ENCODE measurements at regions not wholly inside any gene's neighbourhood (a gene's known extent, or its start where the extent isn't known, plus 50 kb on each side); places are given as distances from the start of the nearest gene placed in this dataset.
"Not testable (repeated sequence)": the region's sequence is repeated elsewhere in the genome, so short reads cannot be mapped to it uniquely, and the experiment has no call there.

DNA sequence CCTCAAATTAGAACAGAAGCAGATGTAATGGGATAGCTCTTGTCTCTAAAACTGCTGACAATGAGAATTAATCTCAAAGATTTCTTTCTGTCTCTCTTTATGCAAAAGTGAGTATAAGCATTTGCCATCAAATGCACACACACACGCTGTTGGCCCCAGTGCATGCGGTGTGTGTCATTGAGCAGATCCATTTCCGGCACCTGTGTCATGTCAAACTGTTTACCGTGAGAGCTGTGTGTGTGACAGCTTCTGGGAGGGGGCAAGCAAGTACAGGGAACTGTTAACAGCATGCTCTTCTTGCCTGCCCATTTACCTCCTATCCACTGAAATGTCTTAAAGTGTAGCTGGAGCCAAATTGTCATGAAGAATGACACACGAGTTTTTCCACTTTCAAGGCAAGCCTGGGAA lies 297.9 kb upstream of the FAT4 start:
- in situ Hi-C loops (cut with HindIII; ENCODE audit: low pct_unique_long_range_greater_than_20kb, low sequenced_read_pairs): no loop called here
- no peak for DNase-seq (ENCODE audit: low read depth)

DNA sequence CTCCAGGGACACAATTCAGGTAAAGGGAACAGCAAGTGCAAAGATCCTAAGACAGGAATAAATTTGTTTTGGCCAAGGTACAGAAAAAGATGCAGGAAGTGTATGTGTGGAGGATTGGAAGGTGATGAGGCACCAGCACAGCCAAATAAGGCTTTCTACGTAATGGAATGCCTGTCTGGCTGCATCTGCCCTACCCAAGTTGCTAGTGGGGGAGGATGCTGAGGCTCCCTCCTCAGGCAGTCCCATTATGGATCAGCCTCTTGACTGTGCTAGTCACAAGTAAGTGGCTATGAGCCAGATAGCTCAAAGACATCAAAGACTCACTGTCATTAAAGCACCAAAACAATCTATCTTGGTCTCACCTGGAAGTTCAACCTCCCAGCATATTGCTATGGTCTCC lies 300.9 kb upstream of the FAT4 start:
- in situ Hi-C loops (cut with HindIII; ENCODE audit: low pct_unique_long_range_greater_than_20kb, low sequenced_read_pairs): no loop called here
- DNase-seq (ENCODE audit: low read depth): no peak

DNA sequence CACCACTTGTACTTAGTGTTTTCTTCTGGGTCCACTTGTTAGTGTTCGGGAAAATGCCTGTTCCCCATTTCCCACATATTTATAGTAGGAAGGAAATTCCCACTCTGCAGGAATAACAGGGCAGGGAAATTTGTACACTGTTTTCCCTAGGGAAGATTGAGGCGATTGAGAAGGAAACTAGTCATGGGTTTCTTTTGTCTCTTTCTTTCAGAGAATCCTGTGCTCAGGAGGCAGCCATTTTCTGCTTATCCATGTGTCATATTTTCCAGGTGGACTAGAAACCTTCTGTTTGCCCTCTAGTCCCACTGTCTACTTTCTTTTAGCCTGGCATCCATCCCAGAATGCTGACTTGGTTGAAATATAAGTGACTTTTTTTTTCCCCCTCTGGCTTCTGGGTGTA lies 299.1 kb upstream of the ANKRD50 start:
- DNase-seq (ENCODE audit: low read depth): no peak
- in situ Hi-C loops (cut with HindIII; ENCODE audit: low pct_unique_long_range_greater_than_20kb, low sequenced_read_pairs): no loop called here

GRCh38 chr4:125010796-125011503 lies 298.4 kb upstream of the ANKRD50 start:
- in situ Hi-C loops (cut with HindIII; ENCODE audit: low pct_unique_long_range_greater_than_20kb, low sequenced_read_pairs): no loop called here
- no peak for DNase-seq (ENCODE audit: low read depth)

GRCh38 chr4:125008676-125009075 lies 296.1 kb upstream of the ANKRD50 start:
- DNase-seq (ENCODE audit: low read depth): no peak
- in situ Hi-C loops (cut with HindIII; ENCODE audit: low pct_unique_long_range_greater_than_20kb, low sequenced_read_pairs): no loop called here

DNA sequence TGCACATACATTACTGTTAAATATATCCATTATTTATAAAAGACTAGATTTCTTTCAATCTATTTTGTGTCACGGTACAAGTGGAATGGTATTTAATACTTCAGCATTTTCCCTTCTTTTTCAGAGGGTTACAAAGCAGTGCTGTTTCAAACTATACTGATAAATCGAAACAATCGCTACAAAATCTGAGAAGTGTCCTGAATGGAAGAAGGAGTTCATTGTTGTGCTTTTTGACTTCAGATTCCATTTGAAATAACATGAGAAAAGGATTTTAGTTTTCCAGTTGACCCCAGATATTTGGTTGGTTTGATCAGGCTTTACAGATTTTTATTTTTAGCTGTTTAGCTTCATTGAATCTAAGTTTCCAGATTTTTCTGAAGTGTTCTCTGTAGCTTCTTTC lies 292.1 kb upstream of the ANKRD50 start:
- DNase-seq (ENCODE audit: low read depth): no peak
- in situ Hi-C loops (cut with HindIII; ENCODE audit: low pct_unique_long_range_greater_than_20kb, low sequenced_read_pairs): no loop called here

- in situ Hi-C loops (cut with HindIII; ENCODE audit: low pct_unique_long_range_greater_than_20kb, low sequenced_read_pairs): no loop called here
- DNase-seq (ENCODE audit: low read depth): no peak
Observed at GRCh38 chr4:125003840-125004239, 291.3 kb upstream of the ANKRD50 start.

GRCh38 chr4:124997991-124998390 lies 285.5 kb upstream of the ANKRD50 start:
- in situ Hi-C loops (cut with HindIII; ENCODE audit: low pct_unique_long_range_greater_than_20kb, low sequenced_read_pairs): no loop called here

DNA sequence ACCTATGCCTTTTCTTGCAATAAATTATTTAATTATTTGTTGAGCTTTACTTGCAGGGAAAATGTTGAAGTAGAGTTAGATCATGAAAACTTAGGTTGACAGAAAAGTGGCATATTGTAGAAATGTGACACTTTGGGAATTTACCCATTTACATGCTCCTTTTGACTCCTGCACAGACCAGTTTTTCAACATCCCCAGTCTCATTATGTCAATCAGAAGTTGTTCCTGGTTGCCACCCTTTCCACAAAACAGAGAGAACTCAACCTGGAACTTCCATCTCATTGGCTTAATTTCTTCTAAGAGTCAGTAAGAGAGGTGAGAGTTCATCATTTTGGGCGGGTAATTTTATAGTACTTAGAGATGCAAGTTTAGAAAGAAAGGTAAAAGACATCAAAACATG lies 284.6 kb upstream of the ANKRD50 start:
- in situ Hi-C loops (cut with HindIII; ENCODE audit: low pct_unique_long_range_greater_than_20kb, low sequenced_read_pairs): no loop called here

More at GRCh38 chr4:124997991-124998390, 285.5 kb upstream of the ANKRD50 start:
- DNase-seq (ENCODE audit: low read depth): no peak

DNA sequence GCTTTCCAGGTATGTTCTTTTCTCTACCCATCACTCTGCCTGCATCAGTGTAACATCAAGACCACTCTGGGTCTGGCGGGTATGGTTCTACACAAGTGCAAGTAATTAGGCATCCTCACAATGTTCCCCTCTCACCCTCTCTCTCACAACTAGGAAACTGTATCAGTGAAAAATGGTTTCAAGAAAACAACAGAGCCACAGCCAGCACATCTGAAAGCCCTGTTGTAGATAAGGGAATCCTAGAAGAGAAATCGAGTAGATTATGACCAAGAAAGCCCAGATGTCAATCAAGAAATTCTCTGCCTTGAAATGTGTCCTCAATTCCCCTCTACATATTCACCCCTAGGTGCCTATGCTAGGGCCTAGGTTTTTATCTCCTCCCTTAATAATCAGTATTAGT lies 281.3 kb upstream of the ANKRD50 start:
- in situ Hi-C loops (cut with HindIII; ENCODE audit: low pct_unique_long_range_greater_than_20kb, low sequenced_read_pairs): no loop called here
- DNase-seq (ENCODE audit: low read depth): no peak

More for the DNA sequence above, 284.6 kb upstream of the ANKRD50 start:
- DNase-seq (ENCODE audit: low read depth): no peak

GRCh38 chr4:124990398-124990797 lies 277.9 kb upstream of the ANKRD50 start:
- DNase-seq (ENCODE audit: low read depth): no peak
- in situ Hi-C loops (cut with HindIII; ENCODE audit: low pct_unique_long_range_greater_than_20kb, low sequenced_read_pairs): no loop called here

DNA sequence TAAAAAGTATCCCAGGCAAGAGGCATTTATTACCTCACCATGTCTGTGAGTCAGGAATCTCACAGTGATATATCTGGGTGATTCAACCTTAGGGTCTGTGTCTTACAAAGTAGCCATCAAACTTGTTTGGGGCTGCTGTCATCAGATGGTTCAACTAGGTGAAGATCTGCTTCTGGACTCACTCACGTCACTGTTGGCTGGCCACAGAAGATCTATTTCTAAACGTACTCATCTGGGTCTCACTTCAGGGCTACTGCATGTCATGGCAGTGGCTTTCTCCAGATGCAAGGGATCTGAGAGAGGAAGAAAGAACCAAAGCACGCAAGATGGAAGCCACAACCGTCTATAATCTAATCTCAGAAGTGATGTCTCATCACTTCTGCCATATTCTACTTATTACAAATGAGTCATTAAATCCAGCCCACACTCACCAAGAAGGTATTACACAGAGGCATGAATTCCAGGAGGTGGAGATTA lies 267.8 kb upstream of the ANKRD50 start:
- DNase-seq (ENCODE audit: low read depth): no peak
- in situ Hi-C loops (cut with HindIII; ENCODE audit: low pct_unique_long_range_greater_than_20kb, low sequenced_read_pairs): no loop called here

DNA sequence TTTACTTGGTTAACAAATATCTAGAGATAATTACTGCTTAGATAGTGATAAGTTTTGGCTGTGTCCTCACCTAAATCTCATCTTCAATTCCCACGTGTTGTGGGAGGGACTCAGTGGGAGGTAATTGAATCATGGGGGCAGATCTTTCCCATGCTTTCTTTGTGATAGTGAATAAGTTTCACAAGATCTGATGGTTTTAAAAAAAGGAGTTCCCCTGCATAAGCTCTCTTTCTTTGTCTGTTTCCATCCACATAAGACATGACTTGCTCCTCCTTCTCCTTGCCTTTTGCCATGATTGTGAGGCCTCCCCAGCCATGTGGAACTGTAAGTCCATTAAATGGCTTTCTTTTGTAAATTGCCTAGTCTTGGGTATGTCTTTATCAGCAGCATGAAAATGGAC lies 266.0 kb upstream of the ANKRD50 start:
- in situ Hi-C loops (cut with HindIII; ENCODE audit: low pct_unique_long_range_greater_than_20kb, low sequenced_read_pairs); DNase-seq (ENCODE audit: low read depth): not testable (repeated sequence)

DNA sequence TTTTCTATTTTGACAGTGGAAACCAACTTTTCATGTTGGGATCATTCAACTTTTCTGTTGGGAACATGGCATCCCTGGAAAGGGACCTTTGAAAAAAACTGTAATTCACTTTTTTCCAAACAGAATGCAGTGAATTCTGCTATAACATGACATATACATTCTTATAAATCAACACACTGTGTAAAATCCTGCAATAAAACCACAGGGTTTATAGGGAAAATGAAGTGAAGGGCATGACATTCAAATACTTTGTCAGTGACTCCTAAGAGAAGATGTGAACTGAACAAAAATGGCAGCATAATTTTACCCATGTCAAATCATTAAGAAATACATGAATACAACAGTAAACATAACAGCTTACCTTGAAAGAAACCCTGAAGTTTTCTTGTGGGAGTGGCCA lies 264.5 kb upstream of the ANKRD50 start:
- in situ Hi-C loops (cut with HindIII; ENCODE audit: low pct_unique_long_range_greater_than_20kb, low sequenced_read_pairs): no loop called here
- DNase-seq (ENCODE audit: low read depth): no peak

DNA sequence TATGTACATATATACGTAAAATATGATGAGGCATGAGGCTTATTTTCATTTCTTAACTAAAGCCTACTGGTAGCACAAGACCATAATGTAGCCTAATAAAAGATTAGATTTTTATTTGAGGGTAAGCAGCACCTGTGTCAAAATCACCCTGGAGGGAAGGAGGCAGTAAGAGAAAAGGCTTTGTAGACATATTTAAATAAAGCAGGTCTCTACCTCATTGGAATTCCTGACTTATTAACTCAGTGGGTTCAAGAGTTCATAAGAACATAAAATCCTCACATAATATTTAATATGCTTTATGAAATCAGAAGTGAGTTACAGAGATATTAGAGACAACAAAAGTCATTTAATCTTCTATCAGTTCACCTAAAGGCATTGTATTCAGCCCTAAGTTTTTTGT lies 261.6 kb upstream of the ANKRD50 start:
- DNase-seq (ENCODE audit: low read depth): no peak
- in situ Hi-C loops (cut with HindIII; ENCODE audit: low pct_unique_long_range_greater_than_20kb, low sequenced_read_pairs): no loop called here

DNA sequence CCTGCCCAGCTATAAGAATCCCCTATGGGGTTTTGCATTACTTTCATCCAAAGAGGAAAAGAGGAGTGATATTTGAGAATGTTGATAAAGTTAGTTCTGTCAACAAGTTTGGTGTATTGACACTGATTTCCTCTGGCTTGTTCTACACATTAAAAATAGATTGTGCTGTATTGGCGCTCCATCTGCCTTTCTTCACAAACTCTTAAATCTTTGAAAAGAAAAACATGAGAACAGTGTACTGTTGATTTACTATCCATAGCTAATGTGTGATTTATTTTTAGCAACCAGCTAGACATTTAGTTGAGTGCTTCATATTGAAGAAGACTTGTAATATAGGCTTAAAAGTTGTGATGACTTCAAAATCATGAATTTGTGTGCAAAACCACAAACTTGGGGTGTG lies 261.2 kb upstream of the ANKRD50 start:
- no peak for DNase-seq (ENCODE audit: low read depth)
- in situ Hi-C loops (cut with HindIII; ENCODE audit: low pct_unique_long_range_greater_than_20kb, low sequenced_read_pairs): no loop called here

DNA sequence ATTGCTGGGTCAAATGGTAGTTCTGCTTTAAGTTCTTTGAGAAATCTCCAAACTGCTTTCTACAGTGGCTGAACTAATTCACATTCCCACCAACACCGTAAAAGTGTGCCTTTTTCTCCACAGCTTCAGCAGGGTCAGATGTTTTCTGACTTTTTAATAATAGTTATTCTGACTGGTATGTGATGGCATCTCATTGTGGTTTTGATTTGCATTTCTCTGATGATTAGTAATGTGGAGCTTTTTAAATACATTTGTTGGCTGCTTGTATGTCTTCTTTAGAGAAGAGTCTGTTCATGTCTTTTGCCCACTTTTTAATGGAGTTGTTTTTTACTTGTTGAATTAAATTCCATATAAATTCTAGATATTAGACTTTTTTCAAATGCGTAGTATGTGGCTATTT lies 257.5 kb upstream of the ANKRD50 start:
- in situ Hi-C loops (cut with HindIII; ENCODE audit: low pct_unique_long_range_greater_than_20kb, low sequenced_read_pairs): no loop called here
- no peak for DNase-seq (ENCODE audit: low read depth)

- DNase-seq (ENCODE audit: low read depth): no peak
- in situ Hi-C loops (cut with HindIII; ENCODE audit: low pct_unique_long_range_greater_than_20kb, low sequenced_read_pairs): no loop called here
Observed at GRCh38 chr4:124965497-124965891, 253.0 kb upstream of the ANKRD50 start.

GRCh38 chr4:124964852-124965496 lies 252.4 kb upstream of the ANKRD50 start:
- no peak for DNase-seq (ENCODE audit: low read depth)
- in situ Hi-C loops (cut with HindIII; ENCODE audit: low pct_unique_long_range_greater_than_20kb, low sequenced_read_pairs): no loop called here

DNA sequence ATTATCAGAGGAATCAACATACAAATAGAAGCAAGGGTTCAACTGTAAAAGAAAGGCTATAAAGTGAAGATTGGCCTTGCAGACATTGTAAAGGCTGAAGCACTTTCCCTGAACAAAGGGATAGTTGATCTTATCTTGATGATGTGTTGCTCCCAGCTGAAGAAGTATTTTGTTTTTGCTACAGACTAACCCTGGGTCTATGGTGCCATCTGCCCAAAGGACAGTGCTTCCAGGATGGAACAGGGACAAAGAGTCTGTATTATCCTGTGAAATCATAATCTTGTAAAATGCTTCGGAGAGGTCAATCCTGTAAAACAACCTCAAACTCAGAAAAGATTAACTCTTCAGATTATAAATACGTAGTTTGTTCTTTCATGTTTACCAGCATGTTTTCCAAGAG lies 251.7 kb upstream of the ANKRD50 start:
- in situ Hi-C loops (cut with HindIII; ENCODE audit: low pct_unique_long_range_greater_than_20kb, low sequenced_read_pairs): no loop called here
- DNase-seq (ENCODE audit: low read depth): no peak

All from Caki2 (cell line).